HG02642 (cell line): ENCODE measurements at regions not wholly inside any gene's neighbourhood (a gene's known extent, or its start where the extent isn't known, plus 50 kb on each side); places are given as distances from the start of the nearest gene placed in this dataset.

ENCODE experiments used
- ATAC-seq: cut with Tn5 transposase; IDR thresholded peaks from one replicate; pipeline ENCODE4 v1.9.1; 2021; ENCODE audit warnings: mild to moderate bottlenecking; ENCODE audit not compliant: unreplicated experiment, poor library complexity

DNA sequence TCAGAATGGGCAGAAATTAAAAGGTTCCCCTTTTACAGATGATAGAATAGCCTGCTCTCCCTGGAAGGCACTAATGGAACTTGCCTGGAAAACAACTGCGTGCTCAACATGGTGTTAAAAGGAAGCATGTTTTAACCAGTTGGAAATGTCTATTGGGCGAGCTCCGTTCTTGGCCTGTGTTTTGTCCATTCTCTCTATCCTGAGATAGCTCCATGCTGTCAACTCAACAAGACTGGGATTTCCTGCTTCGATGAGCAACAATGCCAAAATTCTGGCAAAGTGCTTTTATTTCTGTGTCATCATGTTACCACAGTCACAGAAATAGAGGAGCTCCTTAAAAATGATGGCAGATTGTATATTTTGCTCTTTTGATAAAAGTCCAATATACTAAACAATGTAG, 198.3 kb downstream of the PLK2 start:
- no peak for ATAC-seq

GRCh38 chr5:58260243-58260642, 199.6 kb downstream of the PLK2 start:
- no peak for ATAC-seq

DNA sequence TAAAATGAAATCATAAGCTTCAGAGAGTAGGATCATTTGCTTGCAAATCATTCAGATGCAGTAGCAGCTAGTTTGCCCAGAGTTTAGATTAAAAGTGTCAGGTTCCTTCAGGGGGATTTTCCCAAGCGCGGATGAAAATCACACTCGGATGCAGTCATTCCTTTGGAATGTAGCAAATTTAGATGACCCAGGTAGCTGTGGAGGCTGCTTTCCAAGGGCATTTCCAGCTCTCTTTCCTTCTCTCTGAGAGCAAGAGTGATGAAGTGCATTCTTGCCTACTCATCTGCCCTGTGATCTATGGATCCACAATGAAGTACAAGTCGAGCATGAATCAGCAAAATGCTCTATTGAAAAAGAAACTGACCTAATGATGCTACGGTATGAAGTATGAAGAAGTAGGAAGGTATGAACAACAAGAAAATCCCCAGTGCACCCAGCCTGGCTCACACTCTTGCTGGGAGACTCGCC, 200.2 kb downstream of the PLK2 start:
- ATAC-seq: no peak

- no peak for ATAC-seq
Observed at GRCh38 chr5:58258984-58259684, 200.8 kb downstream of the PLK2 start.

GRCh38 chr5:58255970-58256369, 203.9 kb downstream of the PLK2 start:
- no peak for ATAC-seq

DNA sequence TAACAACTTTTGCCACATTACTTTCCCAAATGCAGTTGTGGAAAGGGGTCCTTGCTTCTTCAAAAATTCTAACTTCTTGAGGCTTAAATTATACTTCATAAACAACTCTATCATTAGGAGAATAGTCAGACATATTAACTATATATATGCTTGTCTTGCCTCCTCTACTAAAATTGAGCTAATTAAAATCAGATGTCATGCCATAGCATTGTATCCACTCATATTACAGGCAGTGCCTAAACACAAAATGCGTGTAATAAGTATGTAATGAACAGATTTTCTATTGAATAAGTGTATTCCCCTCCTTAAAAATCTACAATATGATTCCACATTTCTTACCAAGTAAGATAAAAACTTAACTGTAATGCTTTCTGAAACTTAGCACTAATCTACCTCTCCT, 204.5 kb downstream of the PLK2 start:
- no peak for ATAC-seq

DNA sequence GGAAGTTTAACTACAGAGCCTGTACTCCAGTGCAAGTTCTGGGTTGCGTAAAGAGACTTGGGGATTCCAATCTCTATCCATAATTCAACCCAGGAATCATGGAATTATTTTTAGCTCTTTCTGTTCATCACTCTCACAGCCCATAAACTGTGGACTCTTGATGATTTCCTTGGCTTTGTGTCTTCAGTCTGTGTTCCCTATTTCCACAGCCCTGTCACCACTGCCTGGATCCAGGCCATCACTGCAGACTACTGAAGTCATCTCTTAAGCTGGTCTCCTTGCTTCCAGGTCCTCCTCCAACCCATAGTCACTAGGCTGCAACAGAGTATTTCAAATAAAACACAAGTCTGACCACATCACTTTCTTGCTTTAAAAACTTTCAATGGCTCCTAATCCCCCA, 211.7 kb downstream of the PLK2 start:
- ATAC-seq: no peak

DNA sequence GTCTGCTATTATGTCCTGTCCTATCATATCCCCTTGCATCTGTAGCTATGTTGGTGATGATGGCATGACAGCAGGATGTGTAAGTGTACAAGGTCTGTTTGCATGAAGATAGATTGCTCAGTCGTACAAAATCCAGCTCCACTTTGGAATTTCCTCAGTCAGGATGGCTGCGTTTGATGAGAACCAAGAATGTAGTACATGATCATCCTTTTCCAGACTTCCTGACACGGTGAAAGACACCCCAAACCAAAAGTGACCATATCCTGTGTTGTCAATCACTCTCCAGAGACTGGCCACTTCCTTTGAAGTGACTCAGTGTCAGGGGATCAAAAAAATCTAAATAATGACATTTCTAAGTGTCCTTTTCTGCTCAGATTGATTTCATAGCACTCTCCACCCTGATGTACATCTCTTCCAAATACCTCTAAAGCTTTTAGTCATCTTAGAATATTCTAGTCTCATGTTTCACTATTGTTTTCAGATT, 213.4 kb downstream of the PLK2 start:
- ATAC-seq: no peak

GRCh38 chr5:58245476-58245840, 214.4 kb downstream of the PLK2 start:
- no peak for ATAC-seq

DNA sequence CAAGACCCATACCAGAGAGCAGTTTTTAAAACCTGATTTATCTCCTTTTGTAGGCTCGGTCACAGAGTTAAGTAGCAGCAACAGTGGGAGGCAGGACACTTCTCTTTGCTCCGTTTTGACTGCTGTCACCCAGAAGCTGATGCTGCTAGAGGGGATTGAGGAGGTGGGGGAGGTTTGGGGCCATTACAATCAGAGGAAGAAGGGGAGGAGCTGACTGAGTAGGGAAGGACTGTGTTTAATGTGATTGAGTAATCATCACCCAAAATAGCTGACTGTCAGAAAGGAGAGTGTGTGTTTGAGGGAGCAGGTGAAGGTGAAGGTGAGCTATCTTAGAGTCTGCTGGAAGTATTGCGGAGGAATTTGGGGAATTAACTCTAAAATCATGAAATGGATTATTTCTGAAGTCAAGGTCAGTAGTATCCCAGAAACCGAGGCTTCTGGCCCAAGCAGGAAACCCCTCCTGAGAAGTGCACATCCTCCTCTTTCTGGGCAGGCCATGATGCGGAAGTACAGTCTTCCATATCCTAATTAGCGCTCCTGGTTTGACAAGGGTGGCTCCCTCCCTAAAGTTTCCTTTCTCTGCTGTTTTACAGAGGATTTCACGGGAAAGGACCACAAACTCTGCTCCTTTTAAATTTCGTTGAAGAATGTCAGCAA, 214.9 kb downstream of the PLK2 start:
- ATAC-seq: no peak

- no peak for ATAC-seq
Observed at GRCh38 chr5:58241389-58241788, 218.5 kb downstream of the PLK2 start.

DNA sequence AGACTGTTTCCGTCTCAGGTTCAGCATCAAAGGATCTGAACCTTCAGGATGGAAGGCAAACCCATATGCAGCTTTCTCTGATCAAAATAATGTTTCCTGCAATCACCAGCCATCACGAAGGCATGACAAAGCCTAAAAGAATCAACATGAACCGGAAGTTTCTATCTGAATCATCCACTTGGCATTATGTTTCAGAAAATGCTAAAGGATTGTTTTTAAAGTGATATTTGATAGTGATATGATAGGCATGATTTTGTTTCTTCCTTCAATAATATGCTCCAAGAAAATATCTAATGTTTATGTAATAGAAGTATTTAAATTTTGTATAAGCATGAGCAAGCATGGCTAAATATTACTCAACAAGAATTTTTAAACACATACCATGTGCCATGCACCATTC, 219.6 kb downstream of the PLK2 start:
- ATAC-seq: no peak

- no peak for ATAC-seq
Observed at GRCh38 chr5:58239731-58240130, 220.2 kb downstream of the PLK2 start.

GRCh38 chr5:58239045-58239444, 220.8 kb downstream of the PLK2 start:
- ATAC-seq: no peak

GRCh38 chr5:58236498-58236897, 223.4 kb downstream of the PLK2 start:
- ATAC-seq: no peak

- ATAC-seq: no peak
Observed at GRCh38 chr5:58235299-58235698, 224.6 kb downstream of the PLK2 start.

DNA sequence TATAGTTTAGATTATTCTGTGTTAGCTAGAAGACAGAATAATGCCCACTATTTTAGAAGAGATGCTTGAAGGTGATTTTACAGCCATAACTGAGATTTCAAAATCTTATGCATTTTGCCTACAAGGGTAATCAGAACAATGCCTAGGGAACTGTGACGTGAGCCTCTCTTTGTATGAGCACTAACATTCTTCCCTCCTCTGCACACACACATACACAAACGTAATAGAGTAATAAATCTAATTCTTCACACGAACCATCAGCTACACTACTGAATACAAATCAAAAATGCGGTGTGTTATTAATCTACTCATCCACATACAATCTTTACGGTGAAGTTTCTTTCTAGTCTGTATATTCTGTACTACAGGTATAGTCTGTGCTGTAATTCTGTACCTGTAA, 227.8 kb downstream of the PLK2 start:
- ATAC-seq: no peak

- no peak for ATAC-seq
Observed at GRCh38 chr5:58231041-58231440, 228.8 kb downstream of the PLK2 start.

GRCh38 chr5:58228896-58229295, 231.0 kb downstream of the PLK2 start:
- ATAC-seq: no peak

DNA sequence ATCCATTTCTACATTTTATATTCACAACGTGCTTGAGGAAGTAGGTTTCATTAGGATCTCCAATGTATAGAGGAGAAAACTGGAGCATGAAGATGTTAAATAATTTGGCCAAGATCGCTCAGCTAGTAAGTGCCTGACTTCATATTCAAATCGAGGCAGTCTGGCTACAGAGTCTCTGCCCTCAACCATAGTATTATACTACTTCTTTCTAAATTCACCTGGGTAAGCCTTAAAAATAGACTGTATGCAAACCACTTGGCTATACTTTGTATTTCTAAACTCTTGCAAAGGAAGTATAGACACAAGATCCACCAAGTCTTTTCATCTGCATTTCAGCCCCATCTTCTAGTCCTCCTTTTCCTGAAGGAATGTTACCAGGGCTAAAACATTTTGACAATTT, 232.0 kb downstream of the PLK2 start:
- ATAC-seq: no peak

DNA sequence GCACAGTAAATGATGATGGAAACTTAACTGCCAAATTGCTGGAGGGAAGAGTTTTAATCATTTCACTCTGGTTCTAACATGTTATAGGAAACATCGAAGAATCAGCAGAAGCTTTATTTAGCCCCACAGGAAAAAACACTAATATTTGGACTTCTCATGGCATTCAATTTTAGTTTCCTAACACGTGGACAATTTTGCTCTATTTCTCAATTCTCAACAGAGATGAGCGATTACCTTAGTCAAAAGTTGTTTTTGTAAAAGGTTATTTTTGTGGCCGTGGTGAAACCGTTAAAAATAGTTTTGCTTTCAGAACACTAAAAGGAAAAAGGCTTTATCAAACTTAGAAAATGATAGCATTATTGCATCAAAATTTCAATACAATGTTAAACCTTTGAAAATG, 235.2 kb downstream of the PLK2 start:
- ATAC-seq: no peak

- ATAC-seq: no peak
Observed at GRCh38 chr5:58224221-58224620, 235.7 kb downstream of the PLK2 start.
